HG03521 (cell line): ENCODE measurements at regions not wholly inside any gene's neighbourhood (a gene's known extent, or its start where the extent isn't known, plus 50 kb on each side); places are given as distances from the start of the nearest gene placed in this dataset.
"Not testable (repeated sequence)": the region's sequence is repeated elsewhere in the genome, so short reads cannot be mapped to it uniquely, and the experiment has no call there.

ENCODE experiments used
- ATAC-seq: cut with Tn5 transposase; IDR thresholded peaks from one replicate; pipeline ENCODE4 v1.9.1; 2021; ENCODE audit warnings: mild to moderate bottlenecking, moderate library complexity; ENCODE audit not compliant: unreplicated experiment

DNA sequence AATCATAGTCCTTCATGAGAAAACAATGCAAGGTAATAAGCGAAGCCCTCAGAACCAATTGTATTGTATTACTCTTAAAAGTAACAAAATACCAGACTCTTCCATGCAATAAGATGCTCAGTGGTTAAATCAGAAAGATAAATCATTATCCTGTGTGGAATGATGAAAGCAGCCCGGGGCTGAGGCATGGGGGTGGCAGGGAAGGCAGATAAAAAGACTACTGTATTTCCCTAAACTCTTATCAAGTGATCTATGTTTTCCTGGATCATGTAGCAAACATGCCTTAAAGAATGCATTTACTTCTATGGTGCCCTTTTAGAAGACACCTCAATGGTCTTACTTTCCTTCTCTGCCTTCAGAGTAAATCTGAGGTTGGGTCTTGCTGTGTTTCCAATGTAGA is 105.6 kb upstream of the DAPK1 start:
- ATAC-seq, result no peak

DNA sequence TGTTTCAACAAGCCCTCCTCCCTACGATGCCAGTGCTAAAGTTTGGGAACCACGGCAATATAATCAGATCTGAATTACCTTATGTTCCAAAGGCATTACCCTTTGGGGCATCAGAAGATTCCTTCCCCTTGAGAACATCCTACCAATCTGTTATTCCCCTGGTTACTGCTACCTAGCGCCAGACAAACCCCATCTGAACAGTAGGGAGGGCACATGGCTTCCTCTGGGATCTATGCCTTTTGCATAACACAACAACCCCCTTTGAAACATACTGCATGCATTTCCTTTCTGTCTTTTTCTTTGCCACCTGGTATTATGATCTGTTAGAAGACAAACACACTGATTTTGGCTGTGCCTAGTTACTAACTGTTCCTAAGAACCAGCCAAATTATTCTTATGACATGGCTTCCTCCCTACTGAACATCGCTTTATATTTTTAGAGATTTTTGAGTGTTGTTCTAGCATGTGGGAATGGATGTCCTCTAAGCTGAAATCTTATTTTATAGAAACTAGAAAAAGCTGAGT is 103.9 kb upstream of the DAPK1 start:
- no peak for ATAC-seq

DNA sequence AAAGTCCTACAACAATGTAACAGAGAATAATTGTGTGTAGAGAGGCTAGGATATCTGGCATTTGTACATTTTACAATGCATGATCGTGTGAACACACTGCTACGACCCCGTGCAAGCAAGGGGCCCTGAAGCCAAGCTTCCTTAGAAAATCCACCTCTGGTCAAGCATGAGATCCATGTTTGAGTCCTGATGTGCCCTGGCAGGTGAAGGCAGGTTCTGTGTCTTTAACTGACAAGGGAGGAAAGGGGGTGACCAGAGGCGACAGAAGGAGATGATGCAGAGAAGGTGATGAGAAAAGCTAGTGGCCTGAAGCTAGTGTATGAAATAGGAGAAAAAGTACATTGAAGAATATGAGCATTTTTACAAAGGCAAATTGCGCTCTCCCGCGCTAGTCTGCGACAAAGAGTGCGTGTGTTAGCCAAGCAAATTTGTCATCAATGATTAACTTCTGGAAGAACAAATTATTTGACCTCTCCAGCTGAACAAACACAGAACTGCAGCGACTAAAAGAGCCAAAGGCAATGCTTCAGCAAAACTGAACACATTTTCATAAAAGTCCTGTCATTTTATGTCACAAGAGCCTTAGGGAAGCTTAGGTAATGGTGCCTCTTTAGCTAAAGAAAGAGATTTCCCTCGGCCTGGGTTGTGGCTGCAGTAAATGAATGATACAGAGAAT is 101.7 kb upstream of the DAPK1 start:
- no peak for ATAC-seq

DNA sequence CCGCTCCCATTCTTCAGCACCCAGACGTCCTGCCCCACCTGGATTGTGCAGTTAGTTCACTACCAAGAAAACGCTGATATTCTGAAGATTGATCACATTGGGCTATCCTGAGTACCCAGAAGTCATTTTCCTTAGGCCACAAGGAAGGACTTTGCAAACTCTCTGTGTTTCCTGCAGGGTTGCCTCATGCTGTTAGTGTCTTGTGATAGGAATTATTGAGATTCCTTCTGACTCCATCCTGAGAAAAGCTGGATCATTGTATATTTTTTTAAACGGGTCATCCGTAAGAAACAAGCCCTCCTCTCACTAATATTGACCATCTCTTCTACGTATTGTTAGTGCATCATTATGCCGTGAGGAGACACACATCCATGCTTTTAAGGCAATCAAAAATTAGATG is 96.0 kb upstream of the DAPK1 start:
- no peak for ATAC-seq

DNA sequence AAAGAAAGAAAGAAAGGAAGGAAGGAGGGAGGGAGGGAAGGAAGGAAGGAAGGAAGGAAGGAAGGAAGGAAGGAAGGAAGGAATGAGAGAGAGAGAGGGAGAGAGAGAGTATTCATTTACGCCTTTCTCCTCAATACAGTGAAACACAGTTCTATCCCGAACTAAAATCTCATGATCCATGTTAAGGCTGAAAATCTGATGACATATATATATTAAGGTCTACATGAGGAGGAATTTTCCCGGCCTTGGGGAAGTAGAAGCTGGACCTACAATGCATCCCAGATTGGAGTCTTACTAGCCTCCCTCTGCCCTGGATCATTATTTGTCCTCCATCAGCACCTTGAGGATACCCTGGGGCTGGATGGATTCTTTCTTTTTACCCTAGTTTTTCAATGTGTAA is 95.1 kb upstream of the DAPK1 start:
- no peak for ATAC-seq

DNA sequence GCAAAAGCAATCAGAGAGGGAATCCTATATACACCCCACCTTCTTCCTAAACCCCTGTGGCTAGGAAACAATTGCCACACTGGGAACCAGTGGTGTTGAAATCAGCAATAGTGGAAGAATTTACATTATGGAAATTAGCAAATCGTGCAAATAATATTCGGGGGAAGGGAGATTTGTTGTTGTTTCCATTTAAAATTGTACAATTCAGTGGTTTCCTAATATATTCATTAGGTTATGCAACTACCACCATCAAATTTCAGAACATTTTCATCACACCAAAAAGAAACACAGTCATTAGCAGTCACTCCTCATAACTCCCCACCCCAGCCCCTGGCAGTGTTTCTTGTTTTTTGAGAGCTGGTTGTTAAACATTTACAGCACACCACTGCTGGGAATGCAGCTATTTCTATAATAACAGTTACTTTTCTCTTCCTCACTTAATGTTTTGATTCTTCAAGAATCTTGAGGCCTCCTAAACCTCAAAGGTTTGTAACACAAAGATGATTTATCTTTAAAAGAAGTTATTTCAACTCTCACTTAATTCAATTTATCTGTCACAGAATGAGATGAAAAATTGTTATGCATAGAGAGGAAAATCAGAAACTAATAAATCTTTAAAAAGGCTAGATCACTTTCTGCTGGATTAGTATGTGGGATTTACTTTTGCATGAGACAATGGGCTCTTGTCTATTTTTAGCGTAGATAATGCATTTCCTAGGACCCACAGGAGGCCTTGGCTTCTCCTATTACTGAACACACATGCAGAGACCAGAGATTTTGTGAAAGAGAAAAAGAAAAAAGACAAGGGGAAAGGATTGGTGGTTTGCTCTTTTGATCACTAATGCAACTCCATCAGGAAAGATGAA is 91.8 kb upstream of the DAPK1 start:
- ATAC-seq, result no peak

DNA sequence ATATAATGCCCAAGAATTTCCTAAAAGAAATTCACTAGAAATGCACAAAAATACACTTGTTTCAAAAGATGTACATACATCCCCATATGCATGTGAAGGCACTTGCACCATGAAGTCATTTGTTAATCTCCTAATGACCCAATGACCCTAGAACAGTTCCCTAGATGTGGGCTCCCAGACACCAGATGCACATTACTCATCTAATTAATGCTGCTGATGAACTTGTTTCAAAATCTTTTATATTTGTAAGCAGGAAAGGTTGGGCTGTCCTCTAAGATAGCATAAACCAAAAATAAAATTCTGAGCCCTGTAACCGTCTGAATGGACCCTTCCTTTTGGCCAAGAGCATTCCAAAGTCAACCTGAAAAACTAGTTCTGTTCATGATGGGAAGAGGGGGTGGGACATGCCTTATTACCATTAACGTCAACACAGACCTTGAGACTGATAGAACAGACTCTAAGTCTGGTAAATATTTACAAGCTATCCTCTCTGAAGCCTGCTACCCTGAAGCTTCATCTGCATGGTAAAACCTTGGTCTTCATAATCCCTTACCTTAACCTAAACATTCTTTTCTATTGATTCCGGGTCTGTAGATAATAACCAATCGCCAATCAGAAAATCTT is 91.0 kb upstream of the DAPK1 start:
- ATAC-seq, result no peak

DNA sequence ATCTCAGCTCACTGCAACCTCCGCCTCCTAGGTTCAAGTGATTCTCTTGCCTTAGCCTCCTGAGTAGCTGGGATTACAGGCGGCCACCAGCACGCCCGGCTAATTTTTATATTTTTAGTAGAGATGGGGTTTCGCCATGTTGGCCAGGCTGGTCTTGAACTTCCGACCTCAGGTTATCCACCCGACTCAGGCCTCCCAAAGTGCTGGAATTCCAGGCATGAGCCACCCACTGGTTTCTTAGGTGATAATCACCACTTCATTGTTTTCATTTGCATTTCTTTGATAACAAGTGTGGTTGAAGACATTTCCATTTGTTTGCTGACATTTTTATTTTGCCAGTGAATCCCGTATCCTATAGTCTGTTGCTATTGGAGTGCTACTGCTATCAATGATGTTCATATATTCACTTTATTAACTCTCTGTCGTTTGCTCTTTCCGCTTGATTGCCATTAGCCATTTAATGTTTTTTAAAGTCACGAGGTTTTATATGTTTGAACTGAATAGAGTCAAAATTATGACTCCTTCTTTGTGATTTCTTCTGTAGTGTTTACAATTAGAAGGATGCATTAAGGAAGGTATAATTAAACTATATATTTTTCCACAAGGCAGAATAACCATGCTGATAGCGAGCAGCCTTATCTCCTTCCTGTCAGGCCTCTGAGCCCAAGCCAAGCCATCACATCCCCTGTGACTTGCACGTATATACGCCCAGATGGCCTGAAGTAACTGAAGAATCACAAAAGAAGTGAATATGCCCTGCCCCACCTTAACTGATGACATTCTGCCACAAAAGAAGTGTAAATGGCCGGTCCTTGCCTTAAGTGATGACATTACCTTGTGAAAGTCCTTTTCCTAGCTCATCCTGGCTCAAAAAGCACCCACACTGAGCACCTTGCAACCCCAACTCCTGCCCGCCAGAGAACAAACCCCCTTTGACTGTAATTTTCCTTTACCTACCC is 87.3 kb upstream of the DAPK1 start:
- ATAC-seq, result not testable (repeated sequence)

DNA sequence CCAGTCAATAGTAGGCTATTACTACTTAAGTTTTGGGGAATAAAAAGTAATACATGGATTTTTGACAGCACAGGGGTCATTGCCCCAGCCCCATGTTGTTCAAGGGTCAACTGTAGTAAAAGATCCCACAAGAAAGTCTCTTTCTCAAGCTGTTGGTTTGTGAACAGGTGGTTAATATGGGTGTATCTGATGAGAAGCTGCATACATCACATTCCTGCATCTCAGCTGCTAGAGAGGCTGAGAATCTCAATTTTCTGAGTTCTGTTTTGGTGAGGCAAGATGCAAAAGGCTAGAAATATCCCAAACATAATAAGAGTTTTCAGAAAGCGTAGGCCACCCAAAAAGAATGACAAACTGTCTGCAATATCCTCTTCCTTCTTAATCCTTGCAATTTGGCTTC is 76.8 kb upstream of the DAPK1 start:
- no peak for ATAC-seq

DNA sequence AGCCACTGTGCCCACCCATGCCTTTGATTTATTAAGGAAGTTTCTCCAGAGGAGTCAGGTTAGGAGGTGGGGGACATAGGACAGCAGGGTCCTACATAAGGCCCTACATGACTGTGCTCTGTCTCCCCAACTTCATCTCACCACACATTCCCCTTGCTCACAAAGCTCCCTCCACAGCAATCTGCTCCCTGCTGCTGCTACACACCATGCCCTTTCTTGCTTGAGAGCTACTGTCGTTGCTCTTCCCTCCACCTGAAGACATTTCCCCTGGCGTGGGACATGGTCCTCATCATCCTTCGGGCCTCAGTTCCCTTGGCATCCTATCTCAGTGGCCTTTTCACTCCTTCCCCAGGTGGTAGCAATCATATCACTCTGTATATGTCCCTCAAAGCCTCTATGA is 75.9 kb upstream of the DAPK1 start:
- ATAC-seq, result no peak

DNA sequence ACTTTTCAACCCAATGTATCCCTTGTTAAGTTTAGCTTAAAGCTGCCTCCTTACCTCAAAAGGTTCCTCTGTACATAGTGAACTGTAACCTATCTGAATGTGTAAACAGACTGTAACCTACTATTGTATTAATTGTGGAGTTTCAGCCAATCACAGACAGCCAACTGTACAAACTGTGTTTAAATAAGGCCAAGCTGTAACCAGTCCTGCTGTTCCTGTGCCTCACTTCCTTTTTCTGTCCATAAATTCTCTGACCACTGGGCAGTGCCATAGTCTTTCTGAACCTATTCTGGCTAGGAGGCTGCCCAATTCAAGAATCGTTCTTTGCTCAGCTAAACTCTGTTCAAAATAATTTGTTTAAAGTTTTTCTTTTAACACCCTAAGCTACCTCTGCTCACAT is 74.7 kb upstream of the DAPK1 start:
- no peak for ATAC-seq

DNA sequence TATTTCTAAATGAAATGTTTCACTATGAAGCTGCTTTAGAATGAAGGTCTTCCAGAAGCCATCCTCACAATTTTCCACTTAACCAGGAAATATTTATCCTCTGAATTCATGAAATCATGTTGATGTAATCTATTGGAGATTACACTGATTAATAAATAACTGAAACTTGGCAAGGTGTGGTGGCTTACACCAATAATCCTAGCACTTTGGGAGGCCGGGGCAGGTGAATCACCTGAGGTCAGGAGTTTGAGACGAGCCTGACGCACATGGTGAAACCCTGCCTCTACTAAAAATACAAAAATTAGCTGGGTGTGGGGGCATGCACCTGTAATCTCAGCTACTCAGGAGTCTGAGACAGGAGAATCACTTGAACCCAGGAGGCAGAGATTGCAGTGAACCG is 73.8 kb upstream of the DAPK1 start:
- not testable (repeated sequence) for ATAC-seq

DNA sequence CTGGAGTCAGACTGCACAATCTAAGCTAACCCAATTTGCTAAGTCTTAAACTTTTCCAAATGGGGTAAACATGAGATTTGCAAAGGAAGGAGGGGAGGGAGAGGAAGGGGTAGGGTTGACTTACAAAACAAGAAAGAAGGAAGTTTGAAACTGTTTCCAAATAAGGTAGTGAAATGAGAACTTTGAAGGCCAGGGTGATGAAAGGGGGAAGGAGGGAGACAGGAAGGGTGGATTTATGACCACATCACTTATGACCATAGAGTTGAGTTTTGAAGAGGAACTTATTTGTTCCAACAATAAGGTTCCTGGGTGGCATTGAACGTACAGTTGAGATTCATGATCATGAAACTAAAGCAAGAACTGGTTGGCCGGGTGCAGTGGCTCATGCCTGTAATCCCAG is 72.5 kb upstream of the DAPK1 start:
- ATAC-seq, result no peak

DNA sequence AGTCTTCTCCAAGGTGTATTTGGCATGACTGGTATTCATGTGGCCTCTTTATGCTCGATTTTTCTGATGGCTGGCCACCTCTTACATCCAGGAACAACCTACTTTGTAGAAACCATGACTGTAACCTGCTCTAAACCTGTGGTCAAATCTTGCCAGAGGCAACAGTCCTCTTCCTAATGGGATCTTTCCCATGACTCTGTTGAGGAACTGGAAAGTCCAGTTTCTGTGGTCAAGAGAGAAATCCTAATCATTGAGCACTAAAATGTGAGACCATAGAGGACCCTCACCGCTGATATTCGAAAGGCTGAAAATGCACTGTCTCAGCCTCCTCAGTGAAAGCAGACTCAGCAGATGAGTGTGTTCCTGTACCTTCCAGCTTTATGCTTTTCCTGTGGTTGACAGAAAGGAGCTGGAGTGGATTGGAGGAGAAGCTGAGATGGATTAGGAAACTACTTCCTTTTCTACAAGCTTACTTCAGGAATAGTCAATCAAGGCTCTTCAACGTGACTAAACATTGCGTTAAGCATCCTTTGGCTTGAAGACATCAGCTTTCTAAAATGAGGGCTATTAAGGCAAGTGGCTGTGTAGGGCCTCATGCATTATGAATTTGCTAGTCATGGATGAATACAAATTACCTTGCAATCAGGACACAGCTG is 69.7 kb upstream of the DAPK1 start:
- ATAC-seq, result no peak

DNA sequence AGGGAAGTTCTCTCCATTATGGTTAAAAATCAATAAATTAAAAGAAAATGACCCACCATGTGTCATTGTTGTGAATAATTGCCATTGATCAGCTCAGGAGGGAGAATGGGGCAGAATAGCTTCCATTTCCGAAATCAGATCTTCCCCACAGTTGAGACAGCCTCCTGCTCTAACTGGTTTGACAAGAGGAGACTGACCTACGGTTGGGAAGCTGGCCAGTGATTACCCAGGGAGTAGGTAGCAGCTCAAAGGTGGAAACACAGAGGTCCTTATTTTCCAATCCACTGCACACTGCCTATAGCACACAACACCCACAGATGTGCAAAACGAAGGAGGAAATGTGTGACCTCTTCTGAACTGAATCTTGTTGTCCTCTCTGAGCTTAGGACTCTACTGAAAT is 69.0 kb upstream of the DAPK1 start:
- ATAC-seq, result no peak

DNA sequence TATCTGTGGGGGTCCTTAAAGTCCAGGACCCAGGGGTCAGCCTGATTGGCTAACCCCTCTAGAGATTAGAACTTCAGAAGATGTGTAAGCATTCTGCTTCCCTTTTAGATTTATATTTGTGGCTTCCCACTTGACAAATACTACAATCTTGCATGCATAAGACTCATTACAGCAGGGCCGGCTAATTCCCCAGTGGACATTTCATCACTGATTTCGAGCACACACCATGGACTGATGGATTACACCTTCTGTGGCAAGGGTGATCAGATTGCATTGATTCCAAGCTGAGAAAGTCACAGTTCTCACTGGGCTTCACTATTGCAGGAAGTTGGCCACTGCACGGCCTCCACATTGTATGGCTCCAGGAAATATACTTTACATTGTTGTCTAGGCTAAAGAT is 65.8 kb upstream of the DAPK1 start:
- ATAC-seq, result no peak

DNA sequence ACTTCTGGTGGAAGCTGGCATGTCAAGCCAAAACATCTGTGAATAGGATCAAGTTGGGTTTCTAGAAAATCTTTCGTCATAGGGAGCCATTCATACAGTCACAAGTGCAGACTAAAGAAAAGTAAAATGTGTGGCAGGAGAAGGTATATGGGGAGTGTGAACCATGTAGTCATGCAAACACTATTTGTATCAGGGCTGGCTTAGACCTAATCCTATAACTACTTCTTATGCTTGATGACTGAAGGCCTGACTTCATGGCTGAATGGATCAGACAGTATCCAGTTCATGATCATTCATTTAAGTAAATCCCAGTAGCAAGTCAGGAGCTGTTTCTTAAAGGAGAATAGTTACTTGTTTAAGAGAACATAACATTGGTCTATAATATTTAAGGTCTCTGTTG is 63.8 kb upstream of the DAPK1 start:
- no peak for ATAC-seq

DNA sequence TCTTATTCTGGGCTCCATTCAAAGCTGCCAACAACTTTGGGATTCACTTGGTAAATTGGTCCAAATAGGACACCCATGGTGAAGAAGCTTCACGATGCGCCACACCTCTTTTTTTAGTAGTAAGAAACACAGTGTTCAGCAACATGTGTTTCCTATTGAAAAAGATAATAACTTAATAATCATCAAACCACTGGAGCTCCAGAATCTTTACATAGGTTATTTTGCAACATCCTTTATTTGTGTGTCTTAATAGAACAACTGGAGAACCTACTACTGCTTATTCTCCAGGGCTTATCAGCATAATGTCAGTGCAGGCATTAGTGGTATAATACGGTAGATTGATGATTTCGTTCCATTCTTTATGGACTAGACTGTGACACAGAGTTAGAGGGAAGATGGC is 63.3 kb upstream of the DAPK1 start:
- no peak for ATAC-seq

DNA sequence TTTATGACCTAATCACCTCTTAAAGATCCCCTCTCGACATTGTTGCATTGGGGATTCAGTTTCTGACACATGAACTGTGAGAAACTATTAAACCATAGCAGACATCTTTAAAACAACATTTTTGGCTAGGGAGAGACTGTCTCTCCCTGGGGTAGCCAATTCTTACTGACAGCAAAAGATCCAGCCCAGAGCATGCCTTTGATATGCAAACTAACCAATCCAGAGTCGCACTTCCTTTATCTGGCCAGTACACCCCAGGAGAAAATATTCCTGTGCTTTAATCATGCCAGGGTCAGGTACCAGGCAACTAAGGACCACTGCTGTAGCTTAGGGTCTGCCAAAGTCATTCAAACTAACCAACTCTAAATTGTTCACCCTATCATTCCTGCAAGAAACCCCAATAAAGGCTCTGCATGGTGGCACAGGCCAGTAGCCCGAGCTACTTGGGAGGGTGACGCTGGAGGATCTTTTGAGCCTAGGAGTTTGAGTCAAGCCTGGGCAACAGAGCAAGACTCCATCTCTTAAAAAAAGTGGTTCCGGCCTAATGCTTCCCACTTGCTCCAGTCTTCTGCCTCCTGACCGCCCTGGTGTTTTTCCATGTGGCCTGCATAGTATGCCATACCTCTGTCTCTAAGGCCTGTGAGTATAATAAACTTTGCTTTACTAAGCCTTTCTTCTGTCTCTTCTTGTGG is 62.3 kb upstream of the DAPK1 start:
- no peak for ATAC-seq

DNA sequence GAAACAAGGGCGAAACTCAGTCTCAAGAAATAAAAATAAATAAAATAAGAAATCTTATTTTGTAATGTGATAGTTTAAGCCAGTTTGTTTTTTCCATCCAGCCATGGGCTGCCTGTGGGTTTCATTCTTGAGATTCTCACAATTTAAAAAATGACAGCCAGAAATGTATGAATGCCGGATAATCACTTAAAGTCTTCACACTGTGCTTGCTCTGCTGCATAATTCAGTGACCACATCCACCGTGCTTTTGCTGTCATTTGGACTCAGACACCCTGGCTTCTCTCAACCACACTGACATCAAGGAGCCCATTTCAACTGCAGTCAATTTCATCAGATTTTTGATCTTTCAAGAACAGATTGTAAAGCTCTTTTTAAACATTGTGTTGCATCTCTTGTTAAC is 61.0 kb upstream of the DAPK1 start:
- ATAC-seq, result no peak
